OCI-LY3 (cell line): ENCODE measurements at regions not wholly inside any gene's neighbourhood (a gene's known extent, or its start where the extent isn't known, plus 50 kb on each side); places are given as distances from the start of the nearest gene placed in this dataset.

Experiments
- H2AFZ ChIP-seq: fragments of 200-600, 300-600 bp; shearing (Covaris generic); 2 replicates; pipeline ENCODE4 v1.6.0; 2014; ENCODE audit warnings: antibody characterized with exemption, low read depth, low read length
- H3K27ac ChIP-seq: fragments of 200-600, 300-600 bp; sonication (generic); 2 replicates; pipeline ENCODE4 v1.5.1; 2014; ENCODE audit warnings: mild to moderate bottlenecking, low read length, moderate library complexity, mixed read lengths
- H3K27me3 ChIP-seq: fragments of 200-600, 300-600 bp; sonication (generic); 2 replicates; pipeline ENCODE4 v1.6.1; 2014; ENCODE audit warnings: low read depth, low read length, mixed read lengths
- H3K36me3 ChIP-seq: fragments of 200-600, 300-600 bp; sonication (generic); replicated peaks from 2 replicates; pipeline ENCODE3; 2014; ENCODE audit warnings: low read depth, low read length, mixed read lengths
- H3K4me1 ChIP-seq: fragments of 300-600, 200-600 bp; sonication (generic); 2 replicates; pipeline ENCODE4 v1.6.1; 2014; ENCODE audit warnings: low read length, mixed read lengths
- H3K4me2 ChIP-seq: fragments of 200-600, 300-600 bp; sonication (generic); 2 replicates; pipeline ENCODE4 v1.6.1; 2014; ENCODE audit warnings: low read length, mixed read lengths
- H3K4me3 ChIP-seq: fragments of 300-600, 200-600 bp; sonication (generic); 2 replicates; pipeline ENCODE4 v1.5.1; 2014; ENCODE audit warnings: antibody characterized with exemption, mild to moderate bottlenecking, low read length, moderate library complexity
- H3K79me2 ChIP-seq: fragments of 300-600, 200-600 bp; shearing (Covaris generic); 2 replicates; pipeline ENCODE4 v1.6.1; 2014; ENCODE audit warnings: mild to moderate bottlenecking, low read length, mixed read lengths
- H3K9ac ChIP-seq: fragments of 300-600, 200-600 bp; shearing (Covaris generic); 2 replicates; pipeline ENCODE4 v1.6.0; 2014; ENCODE audit warnings: mild to moderate bottlenecking, low read length, moderate library complexity
- H3K9me3 ChIP-seq: fragments of 200-600, 300-600 bp; shearing (Covaris generic); 2 replicates; pipeline ENCODE4 v1.6.1; 2014; ENCODE audit warnings: low read length, mixed read lengths; ENCODE audit not compliant: insufficient read depth
- H4K20me1 ChIP-seq: fragments of 200-600, 300-600 bp; sonication (generic); 2 replicates; pipeline ENCODE4 v1.6.1; 2016; ENCODE audit warnings: low read length, mixed read lengths; ENCODE audit not compliant: insufficient read depth
- EZH2phosphoT487 ChIP-seq: fragments of 200-600 bp; shearing (Covaris generic); IDR thresholded peaks from 2 replicates; pipeline ENCODE4 v1.6.1; 2018; ENCODE audit warnings: antibody characterized with exemption, mixed run types, low read depth
- TF ChIP-seq, protein P1 (sequence below): fragments of 200-600, 300-600 bp; sonication (generic); IDR thresholded peaks from 2 replicates; pipeline ENCODE4 v1.5.1; 2014; ENCODE audit warnings: antibody characterized with exemption, low read length, low read depth

GRCh38 chr11:80084608-80085007 is 643.8 kb upstream of the TENM4 start:
- TF ChIP-seq, protein P1, sequence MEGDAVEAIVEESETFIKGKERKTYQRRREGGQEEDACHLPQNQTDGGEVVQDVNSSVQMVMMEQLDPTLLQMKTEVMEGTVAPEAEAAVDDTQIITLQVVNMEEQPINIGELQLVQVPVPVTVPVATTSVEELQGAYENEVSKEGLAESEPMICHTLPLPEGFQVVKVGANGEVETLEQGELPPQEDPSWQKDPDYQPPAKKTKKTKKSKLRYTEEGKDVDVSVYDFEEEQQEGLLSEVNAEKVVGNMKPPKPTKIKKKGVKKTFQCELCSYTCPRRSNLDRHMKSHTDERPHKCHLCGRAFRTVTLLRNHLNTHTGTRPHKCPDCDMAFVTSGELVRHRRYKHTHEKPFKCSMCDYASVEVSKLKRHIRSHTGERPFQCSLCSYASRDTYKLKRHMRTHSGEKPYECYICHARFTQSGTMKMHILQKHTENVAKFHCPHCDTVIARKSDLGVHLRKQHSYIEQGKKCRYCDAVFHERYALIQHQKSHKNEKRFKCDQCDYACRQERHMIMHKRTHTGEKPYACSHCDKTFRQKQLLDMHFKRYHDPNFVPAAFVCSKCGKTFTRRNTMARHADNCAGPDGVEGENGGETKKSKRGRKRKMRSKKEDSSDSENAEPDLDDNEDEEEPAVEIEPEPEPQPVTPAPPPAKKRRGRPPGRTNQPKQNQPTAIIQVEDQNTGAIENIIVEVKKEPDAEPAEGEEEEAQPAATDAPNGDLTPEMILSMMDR = no peak
- no peak for TF ChIP-seq EZH2phosphoT487
- peaks cover 44% of the 10 kb centered on the region for H3K4me1 ChIP-seq
- H3K9me3 ChIP-seq = peaks cover 9% of the 10 kb centered on the region; the same call in 1 of the 2 replicates
- H3K4me3 ChIP-seq = no peak overlapping the region
- H3K27me3 ChIP-seq = 0 out of 2 replicates have a peak, but pooled peaks cover 18% of the 10 kb centered on the region
- no peaks in the 10 kb centered on the region for H4K20me1 ChIP-seq
- no peak overlapping the region for H2AFZ ChIP-seq
- H3K4me2 ChIP-seq = no peak overlapping the region
- H3K9ac ChIP-seq = no peak overlapping the region
- H3K27ac ChIP-seq = no peak overlapping the region
- peaks cover 7% of the 10 kb centered on the region for H3K36me3 ChIP-seq
- no peaks in the 10 kb centered on the region for H3K79me2 ChIP-seq

DNA sequence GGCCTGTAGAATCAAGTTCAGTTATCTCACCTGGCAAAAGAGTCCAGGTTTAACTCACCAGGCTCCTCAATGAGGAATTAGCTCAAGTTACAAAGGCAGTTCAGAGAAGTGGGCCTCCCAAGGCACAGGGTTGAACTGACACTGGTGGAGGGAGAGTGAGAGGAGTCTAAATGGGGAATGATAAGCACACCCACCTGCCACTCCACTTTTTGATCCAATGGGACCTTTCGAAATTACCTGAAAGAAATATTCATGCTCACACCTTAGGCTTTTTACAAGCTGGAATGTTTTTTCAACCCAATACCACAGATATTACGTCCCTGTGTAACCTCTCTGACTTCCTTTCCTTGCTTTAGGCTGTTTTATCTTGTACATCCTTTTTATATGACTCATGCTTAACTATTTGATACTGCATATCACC is 642.7 kb upstream of the TENM4 start:
- Histone ChIP-seq H3K4me2 (peak overlapping the region; percentile 58), H3K9ac (no peak overlapping the region), H3K4me1 (peaks cover 44% of the 10 kb centered on the region), H3K36me3 (peaks cover 7% of the 10 kb centered on the region), H3K79me2 (no peaks in the 10 kb centered on the region), H2AFZ (no peak overlapping the region), H4K20me1 (no peaks in the 10 kb centered on the region), H3K27ac (no peak overlapping the region), H3K9me3 (peaks cover 10% of the 10 kb centered on the region; the same call in 1 of the 2 replicates), H3K27me3 (peaks cover 19% of the 10 kb centered on the region), H3K4me3 (peak overlapping the region; percentile 31; the same call in 1 of the 2 replicates)
- TF ChIP-seq EZH2phosphoT487 = no peak
- TF ChIP-seq, protein P1 = no peak

DNA sequence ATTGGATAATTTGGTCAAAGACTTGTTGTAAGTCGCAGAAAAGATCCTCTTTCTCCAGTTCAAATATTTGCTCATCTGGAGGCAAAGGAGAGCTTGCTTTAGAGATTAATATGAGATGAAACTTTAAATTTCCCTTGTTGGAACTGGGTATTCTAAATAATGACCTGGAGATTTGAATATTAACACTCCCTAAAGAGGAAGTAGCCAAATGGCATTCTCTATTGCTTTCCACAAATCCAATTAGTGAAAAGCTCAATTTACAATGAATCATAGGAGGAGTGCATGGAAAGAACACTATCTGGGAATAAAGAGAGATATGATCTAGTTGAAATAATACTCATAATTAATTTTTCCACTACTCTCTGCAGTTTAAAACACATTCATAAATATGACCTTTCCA is 641.6 kb upstream of the TENM4 start:
- Histone ChIP-seq H3K27ac (no peak overlapping the region), H3K9me3 (peaks cover 10% of the 10 kb centered on the region; the same call in 1 of the 2 replicates), H3K4me3 (peak overlapping the region; percentile 31), H4K20me1 (no peaks in the 10 kb centered on the region), H3K9ac (no peak overlapping the region), H3K4me1 (peaks cover 50% of the 10 kb centered on the region), H2AFZ (no peak overlapping the region), H3K36me3 (peaks cover 7% of the 10 kb centered on the region), H3K4me2 (peak overlapping the region; percentile 58), H3K79me2 (no peaks in the 10 kb centered on the region), H3K27me3 (peaks cover 22% of the 10 kb centered on the region)
- TF ChIP-seq EZH2phosphoT487 = no peak
- TF ChIP-seq, protein P1 = no peak

DNA sequence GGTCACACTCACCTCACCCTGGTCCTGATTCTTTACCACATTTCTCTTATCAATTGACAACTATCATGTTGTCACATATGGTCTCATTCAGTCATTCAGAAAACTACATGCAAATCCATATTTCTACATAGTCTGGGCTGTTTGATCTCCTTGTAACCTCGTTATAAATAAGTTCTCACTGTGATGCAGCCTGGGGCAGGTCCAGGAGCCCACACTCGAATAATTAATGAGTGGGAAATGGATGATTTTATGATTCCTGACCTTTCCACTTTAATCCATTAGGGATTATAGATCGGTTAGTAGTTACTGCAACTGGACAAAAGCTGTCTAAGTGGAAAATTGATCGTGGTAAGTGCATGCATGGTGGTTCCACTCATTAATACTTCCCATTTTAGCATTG is 636.3 kb upstream of the TENM4 start:
- Histone ChIP-seq H3K4me2 (peak overlapping the region; percentile 53), H3K4me1 (peaks cover 50% of the 10 kb centered on the region), H2AFZ (no peak overlapping the region), H3K27ac (no peak overlapping the region), H3K27me3 (peaks cover 12% of the 10 kb centered on the region), H3K36me3 (peaks cover 7% of the 10 kb centered on the region), H3K79me2 (no peaks in the 10 kb centered on the region), H4K20me1 (no peaks in the 10 kb centered on the region), H3K4me3 (0 out of 2 replicates have a peak overlapping the region, but pooled peaks have one; percentile 20), H3K9ac (no peak overlapping the region), H3K9me3 (peaks cover 10% of the 10 kb centered on the region; the same call in 1 of the 2 replicates)
- TF ChIP-seq, protein P1 = no peak
- TF ChIP-seq EZH2phosphoT487 = no peak
